ENCODE measurements at regions not wholly inside any gene's neighbourhood (a gene's known extent, or its start where the extent isn't known, plus 50 kb on each side); places are given as distances from the start of the nearest gene placed in this dataset.
A peak's percentile ranks its signal among the peaks of the same experiment; 100 is the strongest.

GRCh38 chr2:43075811-43076585 is 150.4 kb downstream of the ZFP36L2 start:
- TF ChIP-seq CTCF (conservative IDR thresholded peaks at IDR 0.05; ENCODE audit: low read depth) = no peak
- CTCF ChIA-PET = no interaction called here
- POLR2A ChIA-PET (ENCODE audit: low non-redundant PET) = interaction anchor here (0.7 kb wide), 1 partner anchor 35 kb away, joined by 3 read pairs; no protein-coding TSS in a partner anchor
- DNase-seq (ENCODE audit: low spot score) = no peak
- H3K27ac ChIP-seq = peak overlapping the region; percentile 100

- no peak for TF ChIP-seq CTCF (conservative IDR thresholded peaks at IDR 0.05; ENCODE audit: low read depth)
- H3K27ac ChIP-seq = peak overlapping the region; percentile 100
- peak; percentile 85 for DNase-seq (ENCODE audit: low spot score)
- ChIA-PET POLR2A (ENCODE audit: low non-redundant PET) (interaction anchor here (0.6 kb wide), 1 partner anchor 9 kb away, joined by 3 read pairs; no protein-coding TSS in a partner anchor), CTCF (interaction anchor here (0.6 to 0.8 kb wide), 2 partner anchors 57 to 99 kb away, joined by 3 to 5 read pairs; no protein-coding TSS in a partner anchor)
These were observed 151.3 kb downstream of the ZFP36L2 start for GRCh38 chr2:43075054-43075593.

GRCh38 chr2:43074592-43075053 is 151.8 kb downstream of the ZFP36L2 start:
- TF ChIP-seq CTCF (conservative IDR thresholded peaks at IDR 0.05; ENCODE audit: low read depth) = no peak
- POLR2A ChIA-PET (ENCODE audit: low non-redundant PET) = interaction anchor here (0.6 kb wide), 2 partner anchors 10 to 163 kb away, joined by 3 read pairs; no protein-coding TSS in a partner anchor
- no peak for DNase-seq (ENCODE audit: low spot score)
- CTCF ChIA-PET = interaction anchor here (0.6 to 0.8 kb wide), 2 partner anchors 57 to 99 kb away, joined by 3 to 5 read pairs; no protein-coding TSS in a partner anchor
- H3K27ac ChIP-seq = peak overlapping the region; percentile 100

GRCh38 chr2:43074052-43074451 is 152.4 kb downstream of the ZFP36L2 start:
- no peak for DNase-seq (ENCODE audit: low spot score)
- POLR2A ChIA-PET (ENCODE audit: low non-redundant PET) = interaction anchor here (0.6 to 1.1 kb wide), 3 partner anchors 32 to 163 kb away, joined by 3 read pairs; no protein-coding TSS in a partner anchor
- no peak for TF ChIP-seq CTCF (conservative IDR thresholded peaks at IDR 0.05; ENCODE audit: low read depth)
- peak overlapping the region; percentile 100 for H3K27ac ChIP-seq
- CTCF ChIA-PET = interaction anchor here (0.7 to 0.8 kb wide), 2 partner anchors 95 to 98 kb away, joined by 3 read pairs; no protein-coding TSS in a partner anchor

- peak; percentile 80 for DNase-seq (ENCODE audit: low spot score)
- no peak for TF ChIP-seq CTCF (conservative IDR thresholded peaks at IDR 0.05; ENCODE audit: low read depth)
- H3K27ac ChIP-seq = peak overlapping the region; percentile 100
- CTCF ChIA-PET = interaction anchor here (0.6 to 1.0 kb wide), 5 partner anchors 96 to 270 kb away, joined by 3 to 8 read pairs (median 3); no protein-coding TSS in a partner anchor
- POLR2A ChIA-PET (ENCODE audit: low non-redundant PET) = interaction anchor here (0.6 to 1.1 kb wide), 6 partner anchors 11 to 153 kb away, joined by 3 to 6 read pairs (median 4); partner anchors contain the start of gene ZFP36L2
These were observed 153.0 kb downstream of the ZFP36L2 start for GRCh38 chr2:43073401-43073825.

Data from RWPE1 (cell line).